ENCODE measurements at regions not wholly inside any gene's neighbourhood (a gene's known extent, or its start where the extent isn't known, plus 50 kb on each side); places are given as distances from the start of the nearest gene placed in this dataset.

GRCh38 chr10:108663587-108663986 lies 1259.7 kb downstream of the XPNPEP1 start:
- TF ChIP-seq EZH2phosphoT487 (conservative IDR thresholded peaks at IDR 0.05; ENCODE audit: low read length) (no peak), CTCF (IDR thresholded peaks at IDR 0.05; ENCODE audit: insufficient read depth, low read length, poor library complexity, severe bottlenecking) (no peak)
